ENCODE measurements at regions not wholly inside any gene's neighbourhood (a gene's known extent, or its start where the extent isn't known, plus 50 kb on each side); places are given as distances from the start of the nearest gene placed in this dataset.

- no peak overlapping the region for H3K27ac ChIP-seq (ENCODE audit: low read depth, low read length)
- H3K4me1 ChIP-seq (ENCODE audit: control insufficient read depth in 1 of 2, insufficient read depth in 2 of 2, low read length in 2 of 2), result no peaks in the 10 kb centered on the region
- no peaks in the 10 kb centered on the region for H3K27me3 ChIP-seq (ENCODE audit: control insufficient read depth in 1 of 2, insufficient read depth in 2 of 2, low read length in 2 of 2)
- H3K9ac ChIP-seq (ENCODE audit: low read depth in 1 of 2, low read length in 2 of 2), result no peak overlapping the region
- no peak overlapping the region for H3K4me3 ChIP-seq (ENCODE audit: low read depth in 1 of 2, low read length in 2 of 2)
- H3K36me3 ChIP-seq (ENCODE audit: control insufficient read depth in 1 of 2, insufficient read depth in 2 of 2, low read length in 2 of 2), result no peaks in the 10 kb centered on the region
- peaks cover 0 to 5% of the 10 kb centered on the region in 2 donors for H3K9me3 ChIP-seq (ENCODE audit: control insufficient read depth in 1 of 2, low read length in 2 of 2)
Measured at GRCh38 chr13:84845907-84846619, 953.2 kb downstream of the SLITRK6 start.

- Histone ChIP-seq H3K9ac (ENCODE audit: low read depth in 1 of 2, low read length in 2 of 2) (no peak overlapping the region), H3K4me3 (ENCODE audit: low read depth in 1 of 2, low read length in 2 of 2) (no peak overlapping the region), H3K27ac (ENCODE audit: low read depth, low read length) (no peak overlapping the region), H3K36me3 (ENCODE audit: control insufficient read depth in 1 of 2, insufficient read depth in 2 of 2, low read length in 2 of 2) (no peaks in the 10 kb centered on the region), H3K9me3 (ENCODE audit: control insufficient read depth in 1 of 2, low read length in 2 of 2) (no peaks in the 10 kb centered on the region), H3K4me1 (ENCODE audit: control insufficient read depth in 1 of 2, insufficient read depth in 2 of 2, low read length in 2 of 2) (no peaks in the 10 kb centered on the region), H3K27me3 (ENCODE audit: control insufficient read depth in 1 of 2, insufficient read depth in 2 of 2, low read length in 2 of 2) (no peaks in the 10 kb centered on the region)
Measured at GRCh38 chr13:84844473-84844872, 954.7 kb downstream of the SLITRK6 start.

GRCh38 chr13:84843368-84843767 is 955.9 kb downstream of the SLITRK6 start:
- Histone ChIP-seq H3K4me3 (ENCODE audit: low read depth in 1 of 2, low read length in 2 of 2) (no peak overlapping the region), H3K9me3 (ENCODE audit: control insufficient read depth in 1 of 2, low read length in 2 of 2) (no peaks in the 10 kb centered on the region), H3K27me3 (ENCODE audit: control insufficient read depth in 1 of 2, insufficient read depth in 2 of 2, low read length in 2 of 2) (no peaks in the 10 kb centered on the region), H3K36me3 (ENCODE audit: control insufficient read depth in 1 of 2, insufficient read depth in 2 of 2, low read length in 2 of 2) (no peaks in the 10 kb centered on the region), H3K4me1 (ENCODE audit: control insufficient read depth in 1 of 2, insufficient read depth in 2 of 2, low read length in 2 of 2) (no peaks in the 10 kb centered on the region), H3K9ac (ENCODE audit: low read depth in 1 of 2, low read length in 2 of 2) (no peak overlapping the region), H3K27ac (ENCODE audit: low read depth, low read length) (no peak overlapping the region)

GRCh38 chr13:84834201-84834600 is 951.9 kb upstream of the SLITRK1 start:
- Histone ChIP-seq H3K27ac (ENCODE audit: low read depth, low read length) (no peak overlapping the region), H3K4me3 (ENCODE audit: low read depth in 1 of 2, low read length in 2 of 2) (no peak overlapping the region), H3K9me3 (ENCODE audit: control insufficient read depth in 1 of 2, low read length in 2 of 2) (no peaks in the 10 kb centered on the region), H3K36me3 (ENCODE audit: control insufficient read depth in 1 of 2, insufficient read depth in 2 of 2, low read length in 2 of 2) (no peaks in the 10 kb centered on the region), H3K9ac (ENCODE audit: low read depth in 1 of 2, low read length in 2 of 2) (no peak overlapping the region), H3K4me1 (ENCODE audit: control insufficient read depth in 1 of 2, insufficient read depth in 2 of 2, low read length in 2 of 2) (no peaks in the 10 kb centered on the region), H3K27me3 (ENCODE audit: control insufficient read depth in 1 of 2, insufficient read depth in 2 of 2, low read length in 2 of 2) (no peaks in the 10 kb centered on the region)

GRCh38 chr13:84831666-84832657 is 949.7 kb upstream of the SLITRK1 start:
- no peak overlapping the region for H3K27ac ChIP-seq (ENCODE audit: low read depth, low read length)
- no peaks in the 10 kb centered on the region for H3K9me3 ChIP-seq (ENCODE audit: control insufficient read depth in 1 of 2, low read length in 2 of 2)
- H3K4me3 ChIP-seq (ENCODE audit: low read depth in 1 of 2, low read length in 2 of 2), result no peak overlapping the region
- no peaks in the 10 kb centered on the region for H3K27me3 ChIP-seq (ENCODE audit: control insufficient read depth in 1 of 2, insufficient read depth in 2 of 2, low read length in 2 of 2)
- H3K4me1 ChIP-seq (ENCODE audit: control insufficient read depth in 1 of 2, insufficient read depth in 2 of 2, low read length in 2 of 2), result no peaks in the 10 kb centered on the region
- no peaks in the 10 kb centered on the region for H3K36me3 ChIP-seq (ENCODE audit: control insufficient read depth in 1 of 2, insufficient read depth in 2 of 2, low read length in 2 of 2)
- H3K9ac ChIP-seq (ENCODE audit: low read depth in 1 of 2, low read length in 2 of 2), result no peak overlapping the region

GRCh38 chr13:84823528-84823927 is 941.3 kb upstream of the SLITRK1 start:
- H3K27ac ChIP-seq (ENCODE audit: low read depth, low read length), result no peak overlapping the region
- no peak overlapping the region for H3K9ac ChIP-seq (ENCODE audit: low read depth in 1 of 2, low read length in 2 of 2)
- H3K9me3 ChIP-seq (ENCODE audit: control insufficient read depth in 1 of 2, low read length in 2 of 2), result peaks cover 0 to 4% of the 10 kb centered on the region in 2 donors
- H3K27me3 ChIP-seq (ENCODE audit: control insufficient read depth in 1 of 2, insufficient read depth in 2 of 2, low read length in 2 of 2), result no peaks in the 10 kb centered on the region
- H3K4me3 ChIP-seq (ENCODE audit: low read depth in 1 of 2, low read length in 2 of 2), result no peak overlapping the region
- H3K36me3 ChIP-seq (ENCODE audit: control insufficient read depth in 1 of 2, insufficient read depth in 2 of 2, low read length in 2 of 2), result no peaks in the 10 kb centered on the region
- H3K4me1 ChIP-seq (ENCODE audit: control insufficient read depth in 1 of 2, insufficient read depth in 2 of 2, low read length in 2 of 2), result no peaks in the 10 kb centered on the region

GRCh38 chr13:84821261-84821660 is 939.0 kb upstream of the SLITRK1 start:
- no peaks in the 10 kb centered on the region for H3K27me3 ChIP-seq (ENCODE audit: control insufficient read depth in 1 of 2, insufficient read depth in 2 of 2, low read length in 2 of 2)
- H3K9me3 ChIP-seq (ENCODE audit: control insufficient read depth in 1 of 2, low read length in 2 of 2), result peaks cover 4% of the 10 kb centered on the region in 2 donors
- no peak overlapping the region for H3K4me3 ChIP-seq (ENCODE audit: low read depth in 1 of 2, low read length in 2 of 2)
- H3K4me1 ChIP-seq (ENCODE audit: control insufficient read depth in 1 of 2, insufficient read depth in 2 of 2, low read length in 2 of 2), result no peaks in the 10 kb centered on the region
- H3K27ac ChIP-seq (ENCODE audit: low read depth, low read length), result no peak overlapping the region
- H3K36me3 ChIP-seq (ENCODE audit: control insufficient read depth in 1 of 2, insufficient read depth in 2 of 2, low read length in 2 of 2), result no peaks in the 10 kb centered on the region
- no peak overlapping the region for H3K9ac ChIP-seq (ENCODE audit: low read depth in 1 of 2, low read length in 2 of 2)

GRCh38 chr13:84816567-84817105 is 934.4 kb upstream of the SLITRK1 start:
- Histone ChIP-seq H3K9me3 (ENCODE audit: control insufficient read depth in 1 of 2, low read length in 2 of 2) (peaks cover 4% of the 10 kb centered on the region in 2 donors), H3K36me3 (ENCODE audit: control insufficient read depth in 1 of 2, insufficient read depth in 2 of 2, low read length in 2 of 2) (no peaks in the 10 kb centered on the region), H3K27me3 (ENCODE audit: control insufficient read depth in 1 of 2, insufficient read depth in 2 of 2, low read length in 2 of 2) (no peaks in the 10 kb centered on the region)

GRCh38 chr13:84812789-84813188 is 930.5 kb upstream of the SLITRK1 start:
- no peaks in the 10 kb centered on the region for H3K36me3 ChIP-seq (ENCODE audit: control insufficient read depth in 1 of 2, insufficient read depth in 2 of 2, low read length in 2 of 2)
- H3K9me3 ChIP-seq (ENCODE audit: control insufficient read depth in 1 of 2, low read length in 2 of 2), result peaks cover 0 to 4% of the 10 kb centered on the region in 2 donors
- H3K4me1 ChIP-seq (ENCODE audit: control insufficient read depth in 1 of 2, insufficient read depth in 2 of 2, low read length in 2 of 2), result no peaks in the 10 kb centered on the region
- H3K9ac ChIP-seq (ENCODE audit: low read depth in 1 of 2, low read length in 2 of 2), result no peak overlapping the region
- H3K27me3 ChIP-seq (ENCODE audit: control insufficient read depth in 1 of 2, insufficient read depth in 2 of 2, low read length in 2 of 2), result no peaks in the 10 kb centered on the region
- no peak overlapping the region for H3K4me3 ChIP-seq (ENCODE audit: low read depth in 1 of 2, low read length in 2 of 2)
- H3K27ac ChIP-seq (ENCODE audit: low read depth, low read length), result no peak overlapping the region

More at GRCh38 chr13:84816567-84817105, 934.4 kb upstream of the SLITRK1 start:
- no peak overlapping the region for H3K9ac ChIP-seq (ENCODE audit: low read depth in 1 of 2, low read length in 2 of 2)
- no peak overlapping the region for H3K4me3 ChIP-seq (ENCODE audit: low read depth in 1 of 2, low read length in 2 of 2)
- H3K27ac ChIP-seq (ENCODE audit: low read depth, low read length), result no peak overlapping the region
- no peaks in the 10 kb centered on the region for H3K4me1 ChIP-seq (ENCODE audit: control insufficient read depth in 1 of 2, insufficient read depth in 2 of 2, low read length in 2 of 2)

- Histone ChIP-seq H3K36me3 (ENCODE audit: control insufficient read depth in 1 of 2, insufficient read depth in 2 of 2, low read length in 2 of 2) (no peaks in the 10 kb centered on the region), H3K9me3 (ENCODE audit: control insufficient read depth in 1 of 2, low read length in 2 of 2) (peaks cover 0 to 4% of the 10 kb centered on the region in 2 donors), H3K27ac (ENCODE audit: low read depth, low read length) (no peak overlapping the region), H3K4me1 (ENCODE audit: control insufficient read depth in 1 of 2, insufficient read depth in 2 of 2, low read length in 2 of 2) (no peaks in the 10 kb centered on the region), H3K27me3 (ENCODE audit: control insufficient read depth in 1 of 2, insufficient read depth in 2 of 2, low read length in 2 of 2) (no peaks in the 10 kb centered on the region), H3K9ac (ENCODE audit: low read depth in 1 of 2, low read length in 2 of 2) (no peak overlapping the region), H3K4me3 (ENCODE audit: low read depth in 1 of 2, low read length in 2 of 2) (no peak overlapping the region)
Measured at GRCh38 chr13:84812078-84812477, 929.8 kb upstream of the SLITRK1 start.

Measured in duodenal mucosa (tissue), 2 donors.